Dermis blood vessel endothelial cell (primary cell): ENCODE measurements at regions not wholly inside any gene's neighbourhood (a gene's known extent, or its start where the extent isn't known, plus 50 kb on each side); places are given as distances from the start of the nearest gene placed in this dataset.
A peak's percentile ranks its signal among the peaks of the same experiment; 100 is the strongest.

Experiments
- DNase-seq: peaks from one replicate; pipeline ENCODE4 v3.0.0; 2010

- no peak for DNase-seq
These were observed 220.4 kb upstream of the NUDT4 start for GRCh38 chr12:93157279-93157678.

GRCh38 chr12:93158065-93158843, 219.5 kb upstream of the NUDT4 start:
- DNase-seq = no peak

DNA sequence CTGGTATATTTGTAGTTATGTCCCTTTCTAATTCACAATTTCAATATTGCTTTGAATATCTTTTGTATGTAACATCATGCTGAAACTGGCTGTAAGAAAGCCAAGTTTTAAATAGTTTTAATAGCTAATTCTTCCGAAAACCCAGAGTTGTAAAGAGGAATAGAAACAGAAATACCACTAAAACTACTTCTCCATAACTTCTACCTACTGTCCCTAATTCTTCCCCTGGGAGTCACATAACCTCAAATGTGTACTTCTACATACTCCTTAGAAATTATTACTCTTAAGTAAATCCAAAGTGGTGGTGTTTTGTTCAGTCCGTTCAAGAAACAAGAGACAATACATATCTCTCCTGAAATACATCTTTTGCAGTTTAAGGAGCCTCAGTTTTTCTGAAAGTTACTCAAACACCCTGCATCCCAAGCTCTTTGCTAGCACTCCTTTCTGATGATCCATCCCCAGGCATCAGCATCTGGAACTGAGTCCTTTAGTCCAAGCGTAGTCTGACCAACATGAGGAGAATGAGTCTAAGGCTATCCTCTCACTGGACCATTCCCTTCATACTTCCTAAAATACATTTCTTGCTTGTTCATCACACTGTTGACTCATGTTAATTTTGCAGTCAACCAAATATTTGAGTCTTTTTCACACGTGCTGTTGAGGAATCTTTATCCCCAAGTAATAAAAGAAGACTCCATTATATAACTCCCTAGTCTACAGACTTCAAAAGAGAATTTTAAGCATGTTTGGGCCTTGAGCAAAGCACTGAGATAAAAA, 214.3 kb upstream of the NUDT4 start:
- no peak for DNase-seq

GRCh38 chr12:93164103-93164880, 213.4 kb upstream of the NUDT4 start:
- no peak for DNase-seq

- no peak for DNase-seq
These were observed 212.3 kb upstream of the NUDT4 start for GRCh38 chr12:93165384-93165932.

DNA sequence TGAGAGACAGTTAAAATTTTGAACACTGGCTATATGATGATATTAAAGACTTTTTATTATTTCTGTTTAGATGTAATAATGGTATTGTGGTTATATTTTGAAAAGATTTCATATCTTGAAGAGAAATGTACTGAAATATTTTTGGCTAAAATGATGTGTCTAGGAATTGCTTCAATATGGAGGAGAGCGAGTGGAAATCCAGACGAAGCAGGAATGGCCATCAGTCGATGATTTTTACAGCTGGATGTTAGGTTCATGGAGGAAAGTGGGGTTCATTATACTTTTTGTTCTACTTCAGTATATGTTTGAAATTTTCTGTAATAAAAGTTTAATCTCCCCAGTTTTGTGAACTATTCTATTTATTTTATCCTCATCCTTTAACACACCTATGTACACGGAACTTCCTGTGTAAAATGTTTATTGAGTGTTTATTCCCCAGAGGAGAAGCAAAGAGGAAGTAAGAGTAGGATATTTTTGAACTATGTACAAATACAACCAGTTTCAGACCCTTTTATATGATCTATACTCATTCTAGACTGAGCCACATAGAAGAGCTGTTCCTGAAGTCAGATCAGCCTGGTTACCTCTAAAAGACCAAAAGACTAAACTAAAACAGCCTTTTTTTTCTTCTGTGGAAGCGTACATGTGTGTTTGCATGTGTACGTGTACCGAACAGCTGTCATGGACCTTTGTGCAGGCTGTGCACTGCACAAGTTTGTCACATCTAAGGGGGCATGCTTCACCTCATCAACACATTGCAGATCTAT, 211.0 kb upstream of the NUDT4 start:
- DNase-seq = no peak

DNA sequence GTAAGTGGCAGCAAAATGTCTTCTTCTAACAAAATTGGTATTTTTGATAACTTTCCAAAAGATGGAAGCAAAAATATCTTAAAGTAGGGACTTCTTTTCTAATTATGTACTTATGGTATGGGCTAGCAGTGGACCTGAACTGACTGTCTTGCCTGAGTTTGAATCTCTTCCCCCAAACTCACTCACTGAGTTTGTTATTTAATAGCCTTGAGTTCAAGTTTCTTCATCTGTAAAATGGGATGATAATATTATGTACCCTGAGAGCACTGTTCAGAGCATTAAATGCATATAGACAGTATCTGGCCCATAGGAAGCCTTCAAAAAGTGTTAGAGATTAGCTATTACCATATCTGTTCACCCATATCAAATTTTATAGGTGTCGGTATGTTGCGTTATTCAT, 210.4 kb upstream of the NUDT4 start:
- DNase-seq = no peak

DNA sequence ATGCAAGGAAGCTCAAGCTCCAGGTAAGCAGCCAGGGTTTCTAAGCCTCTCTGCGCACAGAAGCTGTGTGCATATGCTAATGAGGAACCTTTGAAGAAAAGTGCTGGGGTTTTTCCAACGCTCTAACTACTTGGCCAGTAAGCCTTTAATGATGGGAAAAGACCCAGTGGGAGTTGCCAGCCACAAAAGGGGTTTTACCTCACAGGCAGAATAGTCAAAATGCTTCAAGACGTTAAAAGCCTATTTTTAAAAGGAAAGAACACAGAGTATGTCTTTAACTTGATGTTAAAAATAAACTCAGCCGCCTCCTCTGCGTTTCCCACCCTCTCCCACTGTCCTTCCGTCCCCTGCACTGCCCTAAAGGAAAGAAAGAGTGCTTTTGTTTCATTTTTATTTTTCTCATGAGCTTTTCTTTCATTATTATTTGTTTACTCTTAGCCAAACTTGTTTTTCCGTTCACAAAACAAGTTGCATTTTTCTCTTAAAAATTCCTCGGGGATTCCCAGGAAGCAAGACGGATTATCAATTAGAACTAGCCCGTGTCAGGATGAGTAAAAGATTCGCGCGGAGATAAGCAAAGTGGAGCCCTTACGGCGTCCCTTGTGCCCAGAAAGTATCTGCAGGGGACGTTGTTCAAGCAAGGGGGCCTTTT, 209.8 kb upstream of the NUDT4 start:
- peak; percentile 59 for DNase-seq

DNA sequence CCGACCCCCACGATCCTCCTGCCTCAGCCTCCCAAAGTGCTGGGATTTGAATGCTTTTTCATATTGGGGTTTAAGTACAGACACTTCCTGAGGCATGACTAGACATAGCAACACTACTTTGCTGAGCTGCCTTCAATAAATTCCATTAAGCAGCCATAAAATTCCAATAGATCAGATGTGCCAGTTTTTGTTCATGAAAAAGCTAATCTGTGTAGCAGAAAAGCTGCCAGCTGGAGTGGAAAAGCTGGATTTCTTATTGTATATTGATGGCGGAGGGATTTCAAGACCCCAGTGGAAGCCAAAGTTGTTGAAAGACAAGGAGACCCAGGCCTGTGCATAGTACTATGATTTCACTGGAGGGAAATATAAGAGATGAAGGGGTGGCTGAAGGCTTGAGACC, 209.0 kb upstream of the NUDT4 start:
- no peak for DNase-seq

GRCh38 chr12:93169536-93169935, 208.2 kb upstream of the NUDT4 start:
- DNase-seq = no peak

DNA sequence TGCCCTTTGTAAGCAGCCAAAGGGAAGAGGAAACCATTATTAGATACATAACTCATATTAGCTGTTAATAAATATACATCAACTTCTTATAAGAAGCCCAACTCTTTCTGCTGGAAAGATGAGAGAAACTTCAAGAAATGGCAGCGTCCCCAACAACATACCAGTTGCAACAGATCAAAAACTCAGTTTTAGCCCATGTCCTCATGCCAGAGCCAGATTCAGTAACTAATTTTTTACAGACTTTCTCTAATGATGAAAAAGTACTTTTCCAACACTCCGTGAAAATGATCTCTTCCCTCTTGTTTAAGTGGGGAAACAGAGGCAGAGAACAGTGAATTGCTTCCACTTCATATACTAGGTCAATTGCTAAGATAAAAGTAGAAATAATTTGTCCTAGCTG, 206.8 kb upstream of the NUDT4 start:
- DNase-seq = no peak

- no peak for DNase-seq
These were observed 204.4 kb upstream of the NUDT4 start for GRCh38 chr12:93173178-93173957.

DNA sequence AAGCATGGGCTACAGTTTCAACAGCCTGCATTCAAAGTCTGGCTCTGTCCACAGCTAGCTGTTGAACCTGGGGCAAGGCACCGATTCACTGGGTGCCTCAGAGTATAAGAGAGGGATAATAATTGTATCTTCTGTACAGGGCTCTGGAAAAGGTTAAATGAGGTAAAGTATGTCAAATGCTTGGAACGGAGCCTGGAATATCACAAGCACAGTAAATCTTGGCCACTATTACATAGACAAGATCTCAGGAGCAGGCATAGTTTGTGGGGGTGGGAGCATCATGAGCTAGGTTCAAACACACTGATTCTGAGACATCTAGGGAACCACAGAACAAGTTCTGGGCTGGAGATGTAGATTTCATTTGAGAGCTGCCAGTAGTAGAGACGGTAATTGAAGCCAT, 203.7 kb upstream of the NUDT4 start:
- DNase-seq = no peak

DNA sequence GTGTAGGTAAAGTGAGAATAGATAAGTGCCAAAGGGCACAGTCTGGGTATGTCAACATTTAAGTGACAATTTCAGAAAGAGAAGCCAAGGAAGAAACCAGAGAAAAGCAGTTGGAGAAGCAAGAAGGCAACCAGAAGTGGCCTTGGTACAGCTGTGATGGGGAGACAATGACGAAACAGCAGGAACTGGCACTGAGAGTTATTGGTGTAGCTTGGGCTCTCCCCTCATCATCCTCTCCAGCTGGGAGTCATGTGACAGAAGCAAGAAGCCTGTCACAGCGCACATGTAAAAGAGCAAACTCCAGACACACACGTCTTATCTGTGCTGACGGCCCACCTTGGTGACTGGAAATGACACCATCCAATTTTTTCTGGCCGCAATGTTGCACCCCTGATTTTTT, 203.3 kb upstream of the NUDT4 start:
- DNase-seq = no peak

DNA sequence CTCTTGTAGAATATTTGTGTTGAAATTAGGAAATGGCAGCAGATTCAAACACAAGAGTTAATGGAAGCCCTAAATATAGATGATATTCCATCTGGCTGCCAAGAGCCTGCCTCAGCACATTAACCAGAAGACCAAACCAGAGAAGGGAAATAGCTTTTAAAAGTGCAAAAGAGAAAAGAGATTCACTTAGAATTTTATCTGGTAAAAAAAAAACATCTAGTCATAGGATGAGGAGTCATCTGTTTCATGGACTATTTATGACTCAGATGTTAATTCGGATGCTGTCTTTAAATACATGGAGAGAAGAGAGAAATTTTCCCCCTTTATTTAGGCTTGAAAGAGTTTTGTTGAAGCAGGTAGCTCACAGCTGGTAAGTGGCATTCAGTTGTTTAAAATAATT, 201.6 kb upstream of the NUDT4 start:
- peak; percentile 41 for DNase-seq

DNA sequence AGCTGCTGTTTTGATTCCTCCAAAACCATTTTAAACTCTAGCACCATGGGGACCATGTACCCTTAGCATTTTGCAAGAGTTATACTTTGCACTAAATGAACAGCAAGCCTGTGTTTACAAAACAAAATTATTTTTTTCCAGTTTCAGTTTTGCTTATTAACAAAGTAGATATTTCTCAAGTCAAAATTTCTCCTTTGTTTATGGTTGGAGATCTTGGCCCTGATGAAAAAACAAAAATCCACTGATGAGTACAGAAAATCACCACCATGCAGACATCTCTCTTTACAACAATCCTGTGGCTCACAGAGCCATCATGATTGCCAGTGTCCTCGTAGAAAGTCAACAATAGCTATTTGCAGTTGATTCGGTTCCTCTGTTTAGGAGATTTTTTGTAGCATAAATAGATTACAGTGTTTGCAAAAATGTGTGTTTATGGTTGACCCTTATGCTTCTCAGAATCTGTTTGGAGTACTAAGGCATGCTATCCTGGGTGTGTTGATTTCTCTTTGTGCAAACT, 201.1 kb upstream of the NUDT4 start:
- DNase-seq = peak; percentile 4

- DNase-seq = peak; percentile 72
These were observed 200.2 kb upstream of the NUDT4 start for GRCh38 chr12:93177208-93178153.

- peak; percentile 23 for DNase-seq
These were observed 199.4 kb upstream of the NUDT4 start for GRCh38 chr12:93178154-93178878.

- no peak for DNase-seq
These were observed 197.9 kb upstream of the NUDT4 start for GRCh38 chr12:93179792-93180191.
